Thyroid gland (tissue), 4 donors: ENCODE measurements at regions not wholly inside any gene's neighbourhood (a gene's known extent, or its start where the extent isn't known, plus 50 kb on each side); places are given as distances from the start of the nearest gene placed in this dataset.

ENCODE experiments used
- DNase-seq, 2 donors: peaks; one replicate each; pipeline ENCODE4 v3.0.0-alpha.2; 2019
- H3K27ac ChIP-seq, 3 donors: fragments of 200-600 bp; sonication (generic); 1 replicate in 2 of 3; 2 replicates in 1 of 3; pipeline ENCODE4 v1.5.1; 2016 to 2019; ENCODE audit warnings: mild to moderate bottlenecking in 1 of 3, moderate library complexity in 1 of 3
- H3K27me3 ChIP-seq: fragments of 200-600 bp; sonication (generic); one replicate; pipeline ENCODE4 v1.5.1; 2019
- H3K36me3 ChIP-seq, 2 donors: fragments of 200-600 bp; sonication (generic); one replicate each; pipeline ENCODE4 v1.5.1; 2016 to 2019
- H3K4me1 ChIP-seq, 2 donors: fragments of 200-600 bp; sonication (generic); one replicate each; pipeline ENCODE4 v1.5.1; 2017 to 2019
- H3K4me3 ChIP-seq, 3 donors: fragments of 200-600 bp; sonication (generic); replicated peaks in 1 of 3; 1 replicate in 2 of 3; 2 replicates in 1 of 3; pipeline ENCODE4 v1.5.1; 2016; ENCODE audit warnings: mild to moderate bottlenecking in 1 of 3
- H3K9me3 ChIP-seq: fragments of 200-600 bp; sonication (generic); one replicate; pipeline ENCODE4 v1.5.1; 2017
- CTCF ChIP-seq, 6 experiments: fragments of 200-600 bp in 3 of 6; fragments of 450-650 bp in 3 of 6; sonication (generic) in 3 of 6; IDR thresholded peaks; one replicate each; pipeline ENCODE4 v1.5.1; 2016 to 2019; ENCODE audit warnings: antibody characterized with exemption in 6 of 6, mild to moderate bottlenecking in 2 of 6, inconsistent platforms in 1 of 6, moderate library complexity in 1 of 6
- POLR2A ChIP-seq, 2 donors: fragments of 450-650 bp; IDR thresholded peaks; one replicate each; pipeline ENCODE4 v1.6.1; 2017; ENCODE audit warnings: antibody characterized with exemption in 2 of 2, mild to moderate bottlenecking in 2 of 2, moderate library complexity in 1 of 2
- WGBS, 2 donors: methylation state at CpG; one replicate each; pipeline ENCODE4 v1.1.5; 2017; 5-methylcytosine and 5-hydroxymethylcytosine counted together
- intact Hi-C: fragments of 100-400 bp; cut with DNase I; formaldehyde crosslinking; loops from one replicate; pipeline ENCODE4 v1.15.1; 2023

- Histone ChIP-seq H3K4me3 (no peak overlapping the region), H3K27me3 (no peaks in the 10 kb centered on the region), H3K36me3 (no peaks in the 10 kb centered on the region), H3K4me1 (no peaks in the 10 kb centered on the region), H3K9me3 (no peaks in the 10 kb centered on the region), H3K27ac (no peak overlapping the region)
- TF ChIP-seq CTCF (IDR thresholded peaks at IDR 0.05) (no peak), POLR2A (IDR thresholded peaks at IDR 0.05) (no peak)
- intact Hi-C loops, result no loop called here
- DNase-seq, result no peak
- 80 to 83% methylated on average over 3 of the region's 3 CpGs for WGBS, 2 donors
These were observed 610.7 kb upstream of the ADGRL2 start for GRCh38 chr1:81190003-81190402.

GRCh38 chr1:81187635-81188034, 613.1 kb upstream of the ADGRL2 start:
- H3K4me1 ChIP-seq, result no peaks in the 10 kb centered on the region
- no peaks in the 10 kb centered on the region for H3K36me3 ChIP-seq
- 93 to 97% methylated on average over 1 of the region's 1 CpG for WGBS, 2 donors
- intact Hi-C loops, result no loop called here
- no peak for TF ChIP-seq POLR2A (IDR thresholded peaks at IDR 0.05)
- no peak for TF ChIP-seq CTCF (IDR thresholded peaks at IDR 0.05)
- no peaks in the 10 kb centered on the region for H3K27me3 ChIP-seq
- H3K27ac ChIP-seq, result no peak overlapping the region
- H3K9me3 ChIP-seq, result no peaks in the 10 kb centered on the region
- no peak overlapping the region for H3K4me3 ChIP-seq
- no peak for DNase-seq

DNA sequence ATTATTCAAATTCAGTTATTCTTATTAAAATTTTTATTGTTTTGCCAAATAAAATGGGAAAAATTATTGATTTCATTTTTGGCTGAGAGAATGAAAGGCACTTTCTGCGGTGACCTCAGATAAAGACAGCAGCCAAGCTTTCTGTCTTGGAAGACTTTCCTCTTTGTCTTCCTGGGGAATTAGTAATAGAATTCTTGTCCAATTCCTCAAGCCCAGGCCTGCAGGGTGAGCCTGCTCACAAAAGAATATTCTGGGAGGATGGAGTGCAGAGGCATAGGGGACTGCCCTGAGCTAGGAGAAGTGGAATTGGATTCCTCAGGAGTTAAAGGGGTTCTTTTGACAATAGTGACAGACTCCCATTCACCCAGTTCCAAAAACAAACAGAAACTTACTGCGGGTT, 614.5 kb upstream of the ADGRL2 start:
- TF ChIP-seq POLR2A (IDR thresholded peaks at IDR 0.05), result no peak
- TF ChIP-seq CTCF (IDR thresholded peaks at IDR 0.05), result no peak
- Histone ChIP-seq H3K36me3 (no peaks in the 10 kb centered on the region), H3K4me3 (no peak overlapping the region), H3K27ac (no peak overlapping the region), H3K27me3 (no peaks in the 10 kb centered on the region), H3K9me3 (no peaks in the 10 kb centered on the region), H3K4me1 (no peaks in the 10 kb centered on the region)
- DNase-seq, result no peak
- 71 to 83% methylated on average over 2 of the region's 2 CpGs for WGBS, 2 donors
- intact Hi-C loops, result no loop called here

DNA sequence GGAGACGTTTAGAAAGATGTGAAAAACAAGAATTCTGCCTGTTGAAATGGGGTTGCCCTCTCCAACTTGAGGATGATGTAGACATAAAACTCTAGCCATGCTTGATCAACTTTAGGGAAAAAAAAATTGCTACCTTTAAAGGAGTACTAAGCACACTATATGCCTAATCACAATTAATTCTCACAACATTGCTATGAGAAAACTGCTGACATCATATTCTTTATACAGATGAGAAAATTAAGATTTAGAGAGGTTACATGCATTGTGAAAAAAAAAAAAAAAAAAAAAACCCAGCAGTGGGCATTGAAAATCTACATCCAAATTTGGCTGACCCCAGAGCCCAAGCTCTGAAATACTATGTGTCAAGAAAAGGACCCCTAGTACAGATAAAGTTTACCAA, 617.2 kb upstream of the ADGRL2 start:
- Histone ChIP-seq H3K4me3 (no peak overlapping the region), H3K36me3 (no peaks in the 10 kb centered on the region), H3K9me3 (no peaks in the 10 kb centered on the region), H3K4me1 (no peaks in the 10 kb centered on the region), H3K27ac (no peak overlapping the region), H3K27me3 (no peaks in the 10 kb centered on the region)
- WGBS, 2 donors, result 49 to 60% methylated on average over 1 of the region's 1 CpG
- intact Hi-C loops, result no loop called here
- TF ChIP-seq CTCF (IDR thresholded peaks at IDR 0.05) (no peak), POLR2A (IDR thresholded peaks at IDR 0.05) (no peak)
- DNase-seq, result no peak

GRCh38 chr1:81183051-81183450, 617.7 kb upstream of the ADGRL2 start:
- Histone ChIP-seq H3K4me1 (no peaks in the 10 kb centered on the region), H3K4me3 (no peak overlapping the region), H3K9me3 (no peaks in the 10 kb centered on the region), H3K36me3 (no peaks in the 10 kb centered on the region), H3K27me3 (no peaks in the 10 kb centered on the region), H3K27ac (no peak overlapping the region)
- DNase-seq, result no peak
- 66 to 74% methylated on average over 6 of the region's 6 CpGs for WGBS, 2 donors
- TF ChIP-seq POLR2A (IDR thresholded peaks at IDR 0.05), result no peak
- TF ChIP-seq CTCF (IDR thresholded peaks at IDR 0.05), result no peak
- intact Hi-C loops, result no loop called here
